NCI-H2107 (cell line): ENCODE measurements at regions not wholly inside any gene's neighbourhood (a gene's known extent, or its start where the extent isn't known, plus 50 kb on each side); places are given as distances from the start of the nearest gene placed in this dataset.

ENCODE experiments used
- DNase-seq: peaks from one replicate; lab custom pipeline; 2025; lab: John Stamatoyannopoulos, UW

GRCh38 chr7:12741951-12742575, 54.6 kb downstream of the ARL4A start:
- DNase-seq = no peak

GRCh38 chr7:12746211-12746610, 58.8 kb downstream of the ARL4A start:
- DNase-seq = no peak

- no peak for DNase-seq
Observed at GRCh38 chr7:12747687-12748306, 60.4 kb downstream of the ARL4A start.

GRCh38 chr7:12749069-12749468, 61.6 kb downstream of the ARL4A start:
- no peak for DNase-seq

GRCh38 chr7:12749746-12750145, 62.3 kb downstream of the ARL4A start:
- no peak for DNase-seq

GRCh38 chr7:12751764-12752163, 64.3 kb downstream of the ARL4A start:
- no peak for DNase-seq

- DNase-seq = no peak
Observed at GRCh38 chr7:12754179-12754578, 66.7 kb downstream of the ARL4A start.

- DNase-seq = no peak
Observed at GRCh38 chr7:12756821-12757220, 69.4 kb downstream of the ARL4A start.

GRCh38 chr7:12757443-12757842, 70.0 kb downstream of the ARL4A start:
- DNase-seq = no peak

- no peak for DNase-seq
Observed at GRCh38 chr7:12759151-12759550, 71.7 kb downstream of the ARL4A start.

GRCh38 chr7:12761111-12761510, 73.7 kb downstream of the ARL4A start:
- DNase-seq = no peak

- DNase-seq = no peak
Observed at GRCh38 chr7:12761691-12762090, 74.3 kb downstream of the ARL4A start.

GRCh38 chr7:12764458-12764891, 77.0 kb downstream of the ARL4A start:
- DNase-seq = no peak

GRCh38 chr7:12765431-12766100, 78.1 kb downstream of the ARL4A start:
- no peak for DNase-seq

GRCh38 chr7:12766416-12766815, 79.0 kb downstream of the ARL4A start:
- no peak for DNase-seq

- DNase-seq = no peak
Observed at GRCh38 chr7:12768948-12769347, 81.5 kb downstream of the ARL4A start.

- DNase-seq = no peak
Observed at GRCh38 chr7:12769444-12769843, 82.0 kb downstream of the ARL4A start.

GRCh38 chr7:12770227-12770975, 83.0 kb downstream of the ARL4A start:
- DNase-seq = no peak

GRCh38 chr7:12771378-12771877, 84.0 kb downstream of the ARL4A start:
- peak; percentile 59 for DNase-seq

- DNase-seq = no peak
Observed at GRCh38 chr7:12772768-12773167, 85.3 kb downstream of the ARL4A start.

GRCh38 chr7:12777257-12777656, 89.8 kb downstream of the ARL4A start:
- no peak for DNase-seq

- DNase-seq = no peak
Observed at GRCh38 chr7:12779947-12780346, 92.5 kb downstream of the ARL4A start.
